ENCODE measurements at regions not wholly inside any gene's neighbourhood (a gene's known extent, or its start where the extent isn't known, plus 50 kb on each side); places are given as distances from the start of the nearest gene placed in this dataset.

DNA sequence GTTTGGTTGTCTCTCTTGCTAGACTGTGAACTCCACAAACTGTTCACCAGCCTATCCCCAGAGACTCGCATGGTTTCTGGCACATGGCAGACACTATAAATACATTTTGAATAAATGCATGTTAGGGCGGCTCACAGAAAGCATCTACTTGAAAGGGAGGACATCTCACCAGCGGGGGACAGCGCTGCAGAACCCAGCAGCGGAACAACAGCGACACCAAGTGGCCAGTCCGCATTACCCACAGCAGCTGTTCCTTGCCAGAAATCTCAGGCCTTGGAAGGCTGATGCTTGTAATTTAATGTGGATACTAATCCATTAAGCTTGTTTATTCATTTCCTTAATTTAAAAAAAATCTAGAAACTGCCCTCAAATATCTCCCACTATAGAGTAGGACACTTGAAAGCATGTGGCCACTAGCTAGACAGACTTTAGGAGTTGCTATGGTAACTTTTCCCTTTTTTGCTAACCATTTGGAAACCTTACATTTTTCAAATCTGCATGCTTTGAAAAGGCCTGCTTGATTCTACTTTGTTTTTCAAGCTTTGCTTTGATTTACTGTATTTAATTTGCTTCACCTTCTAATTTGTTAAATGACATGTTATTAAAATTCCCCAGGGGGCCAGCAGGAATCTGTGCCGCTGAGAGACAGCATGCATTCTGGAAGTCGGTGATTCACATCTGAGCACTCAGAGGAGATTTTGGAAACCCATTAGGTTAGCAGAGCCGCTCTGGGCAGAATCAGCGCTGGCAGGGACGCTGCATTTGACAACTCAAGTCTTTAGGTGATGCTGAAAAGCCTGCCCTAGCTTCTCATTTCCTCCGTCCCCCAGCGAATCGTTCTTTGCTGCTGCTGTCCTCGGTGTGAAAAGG is 63.5 kb upstream of the SSX2IP start:
- H4K20me1 ChIP-seq (ENCODE audit: insufficient read depth, low read length), result no peaks in the 10 kb centered on the region
- ATAC-seq (ENCODE audit: insufficient read depth, low read depth), result peak; percentile 98
- H3K9ac ChIP-seq (ENCODE audit: low read depth, low read length), result no peak overlapping the region
- no peaks in the 10 kb centered on the region for H3K9me3 ChIP-seq (ENCODE audit: insufficient read depth, low read length, severe bottlenecking)
- H3K36me3 ChIP-seq (ENCODE audit: insufficient read depth, low read length), result no peaks in the 10 kb centered on the region
- no peaks in the 10 kb centered on the region for H3K79me2 ChIP-seq (ENCODE audit: insufficient read depth, low read length)
- peaks cover 7% of the 10 kb centered on the region for H3K27me3 ChIP-seq (ENCODE audit: insufficient read depth, low read length, poor library complexity)
- no peak overlapping the region for H2AFZ ChIP-seq (ENCODE audit: low read depth, low read length)
- H3K4me3 ChIP-seq (ENCODE audit: low read depth in 1 of 2, low read length in 2 of 2), result no peak overlapping the region
- H3K27ac ChIP-seq (ENCODE audit: low read length), result no peak overlapping the region
- no peak for TF ChIP-seq EZH2 (IDR thresholded peaks at IDR 0.05; ENCODE audit: borderline replicate concordance, low read depth, low read length, severe bottlenecking)
- peak; percentile 94 for TF ChIP-seq CTCF (IDR thresholded peaks at IDR 0.05; ENCODE audit: borderline replicate concordance, extremely low read depth, low read length, poor library complexity, severe bottlenecking)
- DNase-seq, result peak; percentile 70
- no peak overlapping the region for H3K4me2 ChIP-seq (ENCODE audit: insufficient read depth, low read length)
- H3K4me1 ChIP-seq (ENCODE audit: insufficient read depth, low read length), result no peaks in the 10 kb centered on the region

DNA sequence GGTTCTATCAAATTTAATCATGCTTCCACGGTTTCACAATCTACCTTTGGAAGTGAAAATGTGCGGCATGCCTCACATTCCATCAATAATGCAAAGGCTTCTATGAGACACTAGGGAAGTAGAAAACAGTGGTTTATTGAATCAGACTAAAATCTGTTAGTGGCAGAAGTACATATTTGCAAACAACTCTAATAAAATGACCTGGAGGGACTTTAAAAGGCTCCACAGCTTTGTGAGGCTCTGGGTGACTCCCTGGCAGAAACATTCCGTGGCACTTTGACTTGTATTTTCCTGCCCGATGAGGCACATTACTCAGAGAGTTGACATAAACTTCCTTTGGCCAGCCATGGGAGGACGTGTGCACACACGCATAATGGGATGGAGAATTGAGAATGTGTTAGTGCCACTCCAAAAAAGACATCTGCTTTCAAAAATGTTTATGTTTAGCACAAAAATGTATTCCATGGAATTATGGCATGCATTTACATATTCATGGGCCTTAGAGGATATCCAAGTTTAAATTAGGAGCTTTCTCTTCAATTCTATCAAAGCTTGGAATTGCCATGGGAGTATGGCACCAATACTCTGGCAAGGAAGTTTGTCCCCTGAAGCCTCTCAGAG is 60.0 kb upstream of the SSX2IP start:
- Histone ChIP-seq H3K4me1 (ENCODE audit: insufficient read depth, low read length) (no peaks in the 10 kb centered on the region), H3K4me3 (ENCODE audit: low read depth in 1 of 2, low read length in 2 of 2) (no peak overlapping the region), H4K20me1 (ENCODE audit: insufficient read depth, low read length) (no peaks in the 10 kb centered on the region), H3K4me2 (ENCODE audit: insufficient read depth, low read length) (no peak overlapping the region), H2AFZ (ENCODE audit: low read depth, low read length) (no peak overlapping the region), H3K9me3 (ENCODE audit: insufficient read depth, low read length, severe bottlenecking) (no peaks in the 10 kb centered on the region), H3K27ac (ENCODE audit: low read length) (no peak overlapping the region), H3K79me2 (ENCODE audit: insufficient read depth, low read length) (no peaks in the 10 kb centered on the region), H3K27me3 (ENCODE audit: insufficient read depth, low read length, poor library complexity) (peaks cover 7% of the 10 kb centered on the region), H3K36me3 (ENCODE audit: insufficient read depth, low read length) (no peaks in the 10 kb centered on the region), H3K9ac (ENCODE audit: low read depth, low read length) (no peak overlapping the region)
- DNase-seq, result no peak
- TF ChIP-seq CTCF (IDR thresholded peaks at IDR 0.05; ENCODE audit: borderline replicate concordance, extremely low read depth, low read length, poor library complexity, severe bottlenecking) (no peak), EZH2 (IDR thresholded peaks at IDR 0.05; ENCODE audit: borderline replicate concordance, low read depth, low read length, severe bottlenecking) (no peak)
- no peak for ATAC-seq (ENCODE audit: insufficient read depth, low read depth)

DNA sequence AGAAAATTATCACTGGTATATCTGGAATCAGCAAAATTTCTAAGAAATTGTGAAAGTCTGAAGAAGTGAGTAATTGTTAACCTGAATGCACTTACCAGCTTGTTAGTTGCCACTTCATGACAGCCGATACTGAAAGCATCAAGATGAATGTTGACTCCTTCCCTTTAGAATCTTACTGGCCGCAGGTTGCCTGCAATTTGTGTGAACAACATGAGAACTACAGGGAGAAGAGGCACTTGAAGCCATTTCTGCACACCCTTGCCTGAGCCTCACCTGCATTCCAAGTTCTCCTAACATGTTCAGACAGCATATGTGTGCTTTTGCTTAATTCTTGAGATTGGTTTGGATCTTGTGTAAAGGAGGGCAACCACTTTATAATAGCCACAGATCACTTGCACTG is 59.2 kb upstream of the SSX2IP start:
- Histone ChIP-seq H3K9ac (ENCODE audit: low read depth, low read length) (no peak overlapping the region), H3K4me1 (ENCODE audit: insufficient read depth, low read length) (no peaks in the 10 kb centered on the region), H3K9me3 (ENCODE audit: insufficient read depth, low read length, severe bottlenecking) (no peaks in the 10 kb centered on the region), H3K36me3 (ENCODE audit: insufficient read depth, low read length) (no peaks in the 10 kb centered on the region), H3K4me2 (ENCODE audit: insufficient read depth, low read length) (no peak overlapping the region), H3K4me3 (ENCODE audit: low read depth in 1 of 2, low read length in 2 of 2) (no peak overlapping the region), H2AFZ (ENCODE audit: low read depth, low read length) (no peak overlapping the region), H3K27me3 (ENCODE audit: insufficient read depth, low read length, poor library complexity) (peaks cover 7% of the 10 kb centered on the region), H3K79me2 (ENCODE audit: insufficient read depth, low read length) (no peaks in the 10 kb centered on the region), H4K20me1 (ENCODE audit: insufficient read depth, low read length) (no peaks in the 10 kb centered on the region), H3K27ac (ENCODE audit: low read length) (no peak overlapping the region)
- DNase-seq, result no peak
- no peak for ATAC-seq (ENCODE audit: insufficient read depth, low read depth)
- TF ChIP-seq CTCF (IDR thresholded peaks at IDR 0.05; ENCODE audit: borderline replicate concordance, extremely low read depth, low read length, poor library complexity, severe bottlenecking) (no peak), EZH2 (IDR thresholded peaks at IDR 0.05; ENCODE audit: borderline replicate concordance, low read depth, low read length, severe bottlenecking) (no peak)
